Neural progenitor cell (in vitro differentiated cells): ENCODE measurements at regions not wholly inside any gene's neighbourhood (a gene's known extent, or its start where the extent isn't known, plus 50 kb on each side); places are given as distances from the start of the nearest gene placed in this dataset.

Experiments
- CTCF ChIP-seq: fragments of 200-600 bp; sonication (generic); IDR thresholded peaks from 2 replicates; pipeline ENCODE4 v1.5.1; 2017; ENCODE audit warnings: antibody characterized with exemption, mild to moderate bottlenecking
- EZH2 ChIP-seq: fragments of 200-600 bp; sonication (generic); IDR thresholded peaks from 2 replicates; pipeline ENCODE4 v1.6.1; 2017; ENCODE audit warnings: antibody characterized with exemption, mild to moderate bottlenecking, moderate library complexity
- EZH2phosphoT487 ChIP-seq: fragments of 200-600 bp; sonication (generic); IDR thresholded peaks from 2 replicates; pipeline ENCODE4 v1.6.1; 2017; ENCODE audit warnings: antibody characterized with exemption

- TF ChIP-seq CTCF (no peak), EZH2 (no peak), EZH2phosphoT487 (no peak)
These were observed 255.3 kb downstream of the HGF start for GRCh38 chr7:81514546-81514945.
